Suprapubic skin (tissue), 3 donors: ENCODE measurements at regions not wholly inside any gene's neighbourhood (a gene's known extent, or its start where the extent isn't known, plus 50 kb on each side); places are given as distances from the start of the nearest gene placed in this dataset.

ENCODE experiments used
- CTCF ChIP-seq, 2 donors: fragments of 200-600 bp in 1 of 2; fragments of 450-650 bp in 1 of 2; sonication (generic) in 1 of 2; IDR thresholded peaks; one replicate each; pipeline ENCODE4 v1.5.1; 2016 to 2019; ENCODE audit warnings: antibody characterized with exemption in 2 of 2, mild to moderate bottlenecking in 1 of 2, moderate library complexity in 1 of 2
- EP300 ChIP-seq: sonication (generic); formaldehyde crosslinking; IDR thresholded peaks from one replicate; pipeline ENCODE4 v1.6.1; 2017; ENCODE audit warnings: antibody characterized with exemption
- POLR2A ChIP-seq, 2 donors: fragments of 450-650 bp; IDR thresholded peaks; one replicate each; pipeline ENCODE4 v1.6.1; 2017; ENCODE audit warnings: antibody characterized with exemption in 2 of 2, mild to moderate bottlenecking in 2 of 2, moderate library complexity in 2 of 2

GRCh38 chr9:73539881-73540390, 388.3 kb downstream of the ANXA1 start:
- TF ChIP-seq POLR2A (IDR thresholded peaks at IDR 0.05) (no peak), EP300 (no peak), CTCF (IDR thresholded peaks at IDR 0.05) (no peak)
